Hepatocyte (in vitro differentiated cells): ENCODE measurements at regions not wholly inside any gene's neighbourhood (a gene's known extent, or its start where the extent isn't known, plus 50 kb on each side); places are given as distances from the start of the nearest gene placed in this dataset.

Experiments
- EZH2 ChIP-seq: fragments of 200-600 bp; sonication (generic); IDR thresholded peaks from 2 replicates; pipeline ENCODE4 v1.6.1; 2016; ENCODE audit warnings: antibody characterized with exemption, mild to moderate bottlenecking, borderline replicate concordance
- TF ChIP-seq, protein P1 (sequence below): fragments of 200-600 bp; sonication (generic); IDR thresholded peaks from 2 replicates; pipeline ENCODE4 v1.5.1; 2016; ENCODE audit warnings: antibody characterized with exemption, mild to moderate bottlenecking; ENCODE audit not compliant: poor library complexity

DNA sequence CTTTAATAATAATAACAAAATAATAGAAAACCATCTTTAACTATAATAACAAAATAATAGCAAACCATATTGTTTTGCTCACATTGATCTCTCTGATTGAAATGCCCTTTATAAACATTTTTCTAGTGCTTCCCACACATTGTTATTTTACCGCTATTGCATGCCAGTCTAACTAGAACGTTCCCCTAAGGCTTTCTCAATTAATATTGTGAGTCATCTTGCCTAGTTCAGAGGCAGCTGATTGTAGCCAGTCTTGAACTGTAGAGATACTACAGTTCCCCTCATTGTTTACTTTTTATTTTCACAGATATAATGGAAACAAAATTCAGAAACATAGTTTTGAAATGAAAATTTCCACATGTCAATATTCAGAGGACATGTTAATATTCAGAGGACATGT lies 192.3 kb upstream of the ADGRL4 start:
- TF ChIP-seq EZH2 = no peak
- TF ChIP-seq, protein P1, sequence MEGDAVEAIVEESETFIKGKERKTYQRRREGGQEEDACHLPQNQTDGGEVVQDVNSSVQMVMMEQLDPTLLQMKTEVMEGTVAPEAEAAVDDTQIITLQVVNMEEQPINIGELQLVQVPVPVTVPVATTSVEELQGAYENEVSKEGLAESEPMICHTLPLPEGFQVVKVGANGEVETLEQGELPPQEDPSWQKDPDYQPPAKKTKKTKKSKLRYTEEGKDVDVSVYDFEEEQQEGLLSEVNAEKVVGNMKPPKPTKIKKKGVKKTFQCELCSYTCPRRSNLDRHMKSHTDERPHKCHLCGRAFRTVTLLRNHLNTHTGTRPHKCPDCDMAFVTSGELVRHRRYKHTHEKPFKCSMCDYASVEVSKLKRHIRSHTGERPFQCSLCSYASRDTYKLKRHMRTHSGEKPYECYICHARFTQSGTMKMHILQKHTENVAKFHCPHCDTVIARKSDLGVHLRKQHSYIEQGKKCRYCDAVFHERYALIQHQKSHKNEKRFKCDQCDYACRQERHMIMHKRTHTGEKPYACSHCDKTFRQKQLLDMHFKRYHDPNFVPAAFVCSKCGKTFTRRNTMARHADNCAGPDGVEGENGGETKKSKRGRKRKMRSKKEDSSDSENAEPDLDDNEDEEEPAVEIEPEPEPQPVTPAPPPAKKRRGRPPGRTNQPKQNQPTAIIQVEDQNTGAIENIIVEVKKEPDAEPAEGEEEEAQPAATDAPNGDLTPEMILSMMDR = no peak
